ENCODE measurements at regions not wholly inside any gene's neighbourhood (a gene's known extent, or its start where the extent isn't known, plus 50 kb on each side); places are given as distances from the start of the nearest gene placed in this dataset.

DNA sequence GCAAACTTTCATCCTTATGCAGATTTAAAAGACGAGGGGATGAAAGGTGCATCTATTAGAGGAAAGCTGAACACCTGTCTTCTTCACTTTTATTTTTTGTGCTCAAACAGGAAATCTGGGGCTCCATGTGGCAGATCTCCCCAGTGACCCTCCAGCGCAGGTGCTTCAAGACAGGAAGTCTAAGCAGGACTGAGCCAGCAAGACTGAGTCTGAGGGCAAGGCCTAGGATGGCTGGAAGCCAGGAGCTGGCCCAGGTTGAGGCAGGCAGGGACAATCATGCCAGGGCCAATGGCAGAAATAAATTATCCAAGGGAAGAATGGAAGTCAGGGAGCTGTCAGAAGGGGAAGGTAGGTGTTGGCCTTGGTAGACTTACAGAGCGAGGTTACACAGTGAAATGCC lies 101.1 kb upstream of the SPON1 start:
- TF ChIP-seq CTCF (IDR thresholded peaks at IDR 0.05 in 8 of 11, conservative IDR thresholded peaks at IDR 0.05 in 3 of 11) (no peak), POLR2AphosphoS5 (IDR thresholded peaks at IDR 0.05) (no peak)

All from spleen (tissue), 7 donors.